ENCODE measurements at regions not wholly inside any gene's neighbourhood (a gene's known extent, or its start where the extent isn't known, plus 50 kb on each side); places are given as distances from the start of the nearest gene placed in this dataset.

DNA sequence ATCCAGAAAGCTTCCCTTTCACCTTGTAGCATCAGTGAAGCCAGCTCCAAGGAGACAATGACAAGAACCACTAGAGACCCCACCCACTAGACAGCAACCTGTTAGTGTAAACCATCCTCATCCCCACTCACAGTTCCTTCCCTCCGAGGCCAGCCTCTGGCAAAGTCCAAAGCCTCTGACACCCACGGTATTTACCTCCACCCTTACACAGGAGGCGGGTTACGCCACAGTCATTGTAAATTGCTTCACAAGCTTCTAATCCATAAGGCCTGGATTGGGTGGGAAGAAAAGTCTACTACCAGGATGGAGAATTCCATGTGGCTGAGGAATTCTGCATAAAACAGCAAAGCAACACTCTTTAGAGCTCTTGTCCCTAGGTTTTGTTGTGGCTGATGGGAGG, 287.4 kb downstream of the BUD13 start:
- no peak for DNase-seq
- 73 to 88% methylated on average over 4 of the region's 4 CpGs for WGBS, 2 donors

DNA sequence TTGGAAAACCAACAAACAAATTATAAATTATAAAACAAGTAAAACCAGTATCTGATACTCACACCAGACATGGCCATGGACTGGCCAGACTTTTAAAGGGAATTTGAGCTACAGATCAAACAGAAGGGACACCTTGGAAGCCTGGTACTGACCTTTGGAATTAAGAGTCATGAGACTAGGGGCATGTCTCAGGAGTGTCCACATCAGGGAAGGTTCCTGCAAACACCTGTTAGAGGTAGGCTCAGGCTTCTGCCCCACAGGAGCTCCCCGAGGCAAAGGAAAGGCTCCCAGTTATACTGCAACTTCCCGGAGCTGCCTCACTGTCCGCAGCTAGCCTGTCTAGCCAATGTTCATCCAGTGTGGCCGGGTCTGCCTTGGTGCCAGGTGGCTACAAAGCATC, 290.1 kb downstream of the BUD13 start:
- no peaks in the 10 kb centered on the region for H3K4me1 ChIP-seq
- no peak overlapping the region for H3K27ac ChIP-seq
- intact Hi-C loops (cut with DNase I): no loop called here
- TF ChIP-seq, protein P1, sequence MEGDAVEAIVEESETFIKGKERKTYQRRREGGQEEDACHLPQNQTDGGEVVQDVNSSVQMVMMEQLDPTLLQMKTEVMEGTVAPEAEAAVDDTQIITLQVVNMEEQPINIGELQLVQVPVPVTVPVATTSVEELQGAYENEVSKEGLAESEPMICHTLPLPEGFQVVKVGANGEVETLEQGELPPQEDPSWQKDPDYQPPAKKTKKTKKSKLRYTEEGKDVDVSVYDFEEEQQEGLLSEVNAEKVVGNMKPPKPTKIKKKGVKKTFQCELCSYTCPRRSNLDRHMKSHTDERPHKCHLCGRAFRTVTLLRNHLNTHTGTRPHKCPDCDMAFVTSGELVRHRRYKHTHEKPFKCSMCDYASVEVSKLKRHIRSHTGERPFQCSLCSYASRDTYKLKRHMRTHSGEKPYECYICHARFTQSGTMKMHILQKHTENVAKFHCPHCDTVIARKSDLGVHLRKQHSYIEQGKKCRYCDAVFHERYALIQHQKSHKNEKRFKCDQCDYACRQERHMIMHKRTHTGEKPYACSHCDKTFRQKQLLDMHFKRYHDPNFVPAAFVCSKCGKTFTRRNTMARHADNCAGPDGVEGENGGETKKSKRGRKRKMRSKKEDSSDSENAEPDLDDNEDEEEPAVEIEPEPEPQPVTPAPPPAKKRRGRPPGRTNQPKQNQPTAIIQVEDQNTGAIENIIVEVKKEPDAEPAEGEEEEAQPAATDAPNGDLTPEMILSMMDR (IDR thresholded peaks at IDR 0.05): no peak
- TF ChIP-seq POLR2A (IDR thresholded peaks at IDR 0.05): no peak
- no peak for TF ChIP-seq POLR2AphosphoS5 (IDR thresholded peaks at IDR 0.05)
- no peak for TF ChIP-seq EP300 (IDR thresholded peaks at IDR 0.05)
- H3K27me3 ChIP-seq: no peaks in the 10 kb centered on the region
- H3K4me3 ChIP-seq: no peak overlapping the region
- H3K36me3 ChIP-seq: no peaks in the 10 kb centered on the region
- no peaks in the 10 kb centered on the region for H3K9me3 ChIP-seq
- 79 to 81% methylated on average over 4 of the region's 4 CpGs for WGBS, 2 donors
- DNase-seq: no peak

More for the DNA sequence above, 287.4 kb downstream of the BUD13 start:
- no peak overlapping the region for H3K27ac ChIP-seq
- H3K36me3 ChIP-seq: no peaks in the 10 kb centered on the region
- TF ChIP-seq POLR2A (IDR thresholded peaks at IDR 0.05) (no peak), POLR2AphosphoS5 (IDR thresholded peaks at IDR 0.05) (no peak), EP300 (IDR thresholded peaks at IDR 0.05) (no peak)
- TF ChIP-seq, protein P1 (IDR thresholded peaks at IDR 0.05): no peak
- intact Hi-C loops (cut with DNase I): no loop called here
- peaks cover 0 to 9% (median 0%) of the 10 kb centered on the region in 4 donors for H3K4me1 ChIP-seq
- no peaks in the 10 kb centered on the region for H3K27me3 ChIP-seq
- no peak overlapping the region for H3K4me3 ChIP-seq
- H3K9me3 ChIP-seq: no peaks in the 10 kb centered on the region

DNA sequence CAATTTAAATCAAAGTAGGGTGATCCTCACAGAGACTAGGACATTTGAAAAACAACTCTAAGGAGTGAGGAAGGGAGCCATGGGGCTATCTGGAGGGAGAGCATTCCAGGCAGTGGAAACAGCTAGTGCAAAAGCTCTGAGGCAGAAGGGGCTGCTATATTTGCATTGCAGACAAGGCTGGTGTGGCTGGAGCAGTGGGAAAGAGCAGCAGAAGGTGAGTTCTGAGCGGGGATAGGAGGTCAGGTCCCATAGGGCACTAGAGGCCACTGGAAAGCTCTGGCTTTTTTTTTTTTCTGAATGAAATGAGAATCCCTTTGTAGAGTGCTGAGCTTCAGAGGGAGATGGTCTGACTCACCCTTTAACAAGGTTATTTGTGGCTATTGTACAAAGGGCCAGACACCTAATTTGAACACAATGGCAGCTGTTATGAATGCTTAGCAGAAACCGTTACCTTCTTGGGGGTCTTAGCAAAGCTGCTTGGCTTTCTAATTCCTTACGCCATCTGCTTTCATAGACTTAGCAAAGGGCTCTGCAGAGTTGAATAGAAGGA, 291.6 kb downstream of the BUD13 start:
- Histone ChIP-seq H3K4me1 (peaks cover 0 to 11% (median 8%) of the 10 kb centered on the region in 4 donors), H3K27ac (no peak overlapping the region), H3K9me3 (no peaks in the 10 kb centered on the region), H3K27me3 (no peaks in the 10 kb centered on the region), H3K4me3 (no peak overlapping the region), H3K36me3 (no peaks in the 10 kb centered on the region)
- WGBS, 2 donors: 76 to 77% methylated on average over 3 of the region's 3 CpGs
- DNase-seq: no peak
- intact Hi-C loops (cut with DNase I): no loop called here
- TF ChIP-seq EP300 (IDR thresholded peaks at IDR 0.05) (no peak), POLR2AphosphoS5 (IDR thresholded peaks at IDR 0.05) (no peak), POLR2A (IDR thresholded peaks at IDR 0.05) (no peak)
- TF ChIP-seq, protein P1 (IDR thresholded peaks at IDR 0.05): no peak

DNA sequence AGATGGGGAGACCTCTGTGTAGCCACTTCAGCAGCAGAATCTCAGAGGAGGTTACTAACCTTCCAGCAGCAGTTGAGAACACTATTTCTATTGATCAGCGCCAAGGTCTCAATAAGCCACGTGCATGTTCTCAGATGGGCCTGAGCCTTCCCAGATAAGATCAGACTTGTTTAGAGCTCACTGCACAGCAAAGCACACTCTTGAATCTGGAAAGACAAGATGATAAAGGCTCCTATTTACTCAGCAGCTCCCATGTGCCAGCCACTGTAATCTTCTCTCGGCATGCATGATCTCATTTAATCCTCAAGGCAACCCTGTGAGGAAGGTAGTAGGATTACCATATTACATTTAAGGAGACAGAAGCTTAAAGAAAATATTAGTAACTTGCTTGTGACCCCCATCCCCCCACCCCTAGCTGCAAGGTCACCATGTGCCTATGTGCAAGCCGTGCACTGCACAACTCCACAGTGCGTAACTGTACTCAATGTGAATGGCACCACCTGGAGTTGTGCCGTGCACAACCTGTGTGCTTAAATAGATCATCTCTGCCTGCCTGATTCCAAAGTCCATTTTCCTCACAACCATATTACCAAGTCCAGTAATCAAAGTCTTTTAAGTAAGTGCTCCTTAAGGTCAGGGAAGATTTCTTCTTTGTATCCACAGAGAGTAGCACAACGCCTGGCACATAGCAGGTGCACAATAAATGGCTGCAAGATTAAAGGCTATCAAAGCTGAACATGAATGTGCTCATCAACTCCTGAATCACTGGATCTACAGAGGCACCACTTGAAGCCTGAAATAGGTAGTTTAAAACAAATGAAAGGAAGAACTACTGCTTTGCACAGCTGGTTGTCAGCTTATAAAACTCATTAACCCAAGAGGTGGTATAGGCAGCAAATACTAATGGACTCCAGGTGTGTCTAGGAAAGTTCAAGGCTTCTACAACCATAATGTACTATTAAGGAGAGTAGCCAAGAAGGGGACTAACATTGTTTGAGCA, 293.8 kb downstream of the BUD13 start:
- intact Hi-C loops (cut with DNase I): no loop called here
- 40 to 73% methylated on average over 7 of the region's 7 CpGs for WGBS, 2 donors

More for the DNA sequence above, 293.8 kb downstream of the BUD13 start:
- no peak for DNase-seq
- H3K27ac ChIP-seq: no peak overlapping the region
- no peaks in the 10 kb centered on the region for H3K36me3 ChIP-seq
- H3K27me3 ChIP-seq: no peaks in the 10 kb centered on the region
- no peaks in the 10 kb centered on the region for H3K9me3 ChIP-seq
- H3K4me1 ChIP-seq: peaks cover 0 to 23% (median 12%) of the 10 kb centered on the region in 4 donors
- no peak overlapping the region for H3K4me3 ChIP-seq
- TF ChIP-seq EP300 (IDR thresholded peaks at IDR 0.05) (no peak), POLR2AphosphoS5 (IDR thresholded peaks at IDR 0.05) (no peak), POLR2A (IDR thresholded peaks at IDR 0.05) (no peak)
- TF ChIP-seq, protein P1 (IDR thresholded peaks at IDR 0.05): no peak
